ENCODE measurements at regions not wholly inside any gene's neighbourhood (a gene's known extent, or its start where the extent isn't known, plus 50 kb on each side); places are given as distances from the start of the nearest gene placed in this dataset.
A peak's percentile ranks its signal among the peaks of the same experiment; 100 is the strongest.

DNA sequence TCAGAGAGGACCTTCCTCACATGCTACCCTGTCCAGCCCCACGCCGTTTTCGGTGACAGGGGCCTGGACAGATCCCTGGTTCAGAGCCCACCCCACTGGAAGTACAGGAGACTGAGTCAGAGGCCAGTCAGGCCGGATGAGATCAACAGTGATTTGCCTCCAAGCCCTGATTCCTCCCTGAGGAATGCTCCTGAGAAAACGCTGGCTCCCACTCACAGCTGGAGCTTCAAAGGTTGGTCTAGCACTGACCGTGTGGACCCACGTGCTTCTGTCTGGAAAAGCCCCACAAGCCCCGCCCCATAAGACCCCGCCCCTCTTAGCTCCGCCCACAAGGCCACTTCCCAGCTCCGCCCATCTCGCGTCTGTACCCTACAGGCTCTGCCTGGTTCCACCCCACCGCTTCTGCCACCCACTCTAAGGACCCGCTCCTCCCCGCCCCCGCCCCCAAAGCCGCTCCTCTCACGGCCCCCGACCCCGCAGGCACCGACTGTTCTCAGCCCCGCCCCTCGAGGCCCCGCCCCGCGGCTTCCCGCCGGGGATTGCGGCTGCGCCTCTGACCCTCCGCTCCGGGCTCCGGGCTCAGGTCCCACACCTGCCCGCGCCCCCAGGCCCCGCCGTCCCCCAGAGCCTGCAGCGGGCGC is 64.9 kb upstream of the BHLHE23 start:
- intact Hi-C loops (cut with micrococcal nuclease; ENCODE audit: unreplicated experiment), result no loop called here
- H3K36me3 ChIP-seq (ENCODE audit: insufficient read depth, low read length, poor library complexity, severe bottlenecking), result no peaks in the 10 kb centered on the region
- CTCF ChIA-PET, result interaction anchor here (0.6 to 0.7 kb wide), 2 partner anchors 12 to 167 kb away, joined by 3 to 7 read pairs; no protein-coding TSS in a partner anchor
- H3K27me3 ChIP-seq (replicated peaks; ENCODE audit: insufficient read depth, low read depth, low read length, poor library complexity), result peaks cover 61% of the 10 kb centered on the region
- H3K4me1 ChIP-seq (ENCODE audit: insufficient read depth, low read length, poor library complexity, severe bottlenecking), result no peaks in the 10 kb centered on the region
- DNase-seq (ENCODE audit: low spot score), result peak; percentile 49
- no peak overlapping the region for H3K27ac ChIP-seq (ENCODE audit: low read depth, low read length, poor library complexity, severe bottlenecking)
- no peaks in the 10 kb centered on the region for H3K9me3 ChIP-seq (ENCODE audit: low read depth, low read length, poor library complexity, severe bottlenecking)
- BruUV-seq (replicated peaks), result no TSS peak
- peak overlapping the region; percentile 15 for H3K4me3 ChIP-seq (ENCODE audit: low read depth, low read length, poor library complexity, severe bottlenecking)
- POLR2A ChIA-PET (ENCODE audit: low non-redundant PET), result interaction anchor here (0.7 kb wide), 1 partner anchor 293 kb away, joined by 3 read pairs; no protein-coding TSS in a partner anchor
- TF ChIP-seq CTCF (conservative IDR thresholded peaks at IDR 0.05; ENCODE audit: low read depth, low read length) (no peak), EZH2 (IDR thresholded peaks at IDR 0.05; ENCODE audit: borderline replicate concordance, low read depth, low read length, poor library complexity, severe bottlenecking) (no peak)

- Histone ChIP-seq H3K4me3 (ENCODE audit: low read depth, low read length, poor library complexity, severe bottlenecking) (no peak overlapping the region), H3K27me3 (replicated peaks; ENCODE audit: insufficient read depth, low read depth, low read length, poor library complexity) (peaks cover 54% of the 10 kb centered on the region), H3K9me3 (ENCODE audit: low read depth, low read length, poor library complexity, severe bottlenecking) (no peaks in the 10 kb centered on the region), H3K36me3 (ENCODE audit: insufficient read depth, low read length, poor library complexity, severe bottlenecking) (no peaks in the 10 kb centered on the region), H3K4me1 (ENCODE audit: insufficient read depth, low read length, poor library complexity, severe bottlenecking) (no peaks in the 10 kb centered on the region), H3K27ac (ENCODE audit: low read depth, low read length, poor library complexity, severe bottlenecking) (no peak overlapping the region)
- ChIA-PET POLR2A (ENCODE audit: low non-redundant PET) (no interaction called here), CTCF (no interaction called here)
- intact Hi-C loops (cut with micrococcal nuclease; ENCODE audit: unreplicated experiment), result no loop called here
- no peak for TF ChIP-seq EZH2 (IDR thresholded peaks at IDR 0.05; ENCODE audit: borderline replicate concordance, low read depth, low read length, poor library complexity, severe bottlenecking)
- no peak for TF ChIP-seq CTCF (conservative IDR thresholded peaks at IDR 0.05; ENCODE audit: low read depth, low read length)
- no TSS peak for BruUV-seq (replicated peaks)
- DNase-seq (ENCODE audit: low spot score), result no peak
Observed at GRCh38 chr20:63070771-63071540, 64.2 kb upstream of the BHLHE23 start.

- H3K9me3 ChIP-seq (ENCODE audit: low read depth, low read length, poor library complexity, severe bottlenecking), result no peaks in the 10 kb centered on the region
- peaks cover 48% of the 10 kb centered on the region for H3K27me3 ChIP-seq (replicated peaks; ENCODE audit: insufficient read depth, low read depth, low read length, poor library complexity)
- no peak for DNase-seq (ENCODE audit: low spot score)
- no peak overlapping the region for H3K27ac ChIP-seq (ENCODE audit: low read depth, low read length, poor library complexity, severe bottlenecking)
- no peaks in the 10 kb centered on the region for H3K36me3 ChIP-seq (ENCODE audit: insufficient read depth, low read length, poor library complexity, severe bottlenecking)
- no peaks in the 10 kb centered on the region for H3K4me1 ChIP-seq (ENCODE audit: insufficient read depth, low read length, poor library complexity, severe bottlenecking)
- no TSS peak for BruUV-seq (replicated peaks)
- no peak for TF ChIP-seq CTCF (conservative IDR thresholded peaks at IDR 0.05; ENCODE audit: low read depth, low read length)
- no peak for TF ChIP-seq EZH2 (IDR thresholded peaks at IDR 0.05; ENCODE audit: borderline replicate concordance, low read depth, low read length, poor library complexity, severe bottlenecking)
- ChIA-PET CTCF (no interaction called here), POLR2A (ENCODE audit: low non-redundant PET) (no interaction called here)
- intact Hi-C loops (cut with micrococcal nuclease; ENCODE audit: unreplicated experiment), result no loop called here
- H3K4me3 ChIP-seq (ENCODE audit: low read depth, low read length, poor library complexity, severe bottlenecking), result no peak overlapping the region
Observed at GRCh38 chr20:63070301-63070625, 63.5 kb upstream of the BHLHE23 start.

Data from A673 (cell line).